ENCODE measurements at regions not wholly inside any gene's neighbourhood (a gene's known extent, or its start where the extent isn't known, plus 50 kb on each side); places are given as distances from the start of the nearest gene placed in this dataset.

DNA sequence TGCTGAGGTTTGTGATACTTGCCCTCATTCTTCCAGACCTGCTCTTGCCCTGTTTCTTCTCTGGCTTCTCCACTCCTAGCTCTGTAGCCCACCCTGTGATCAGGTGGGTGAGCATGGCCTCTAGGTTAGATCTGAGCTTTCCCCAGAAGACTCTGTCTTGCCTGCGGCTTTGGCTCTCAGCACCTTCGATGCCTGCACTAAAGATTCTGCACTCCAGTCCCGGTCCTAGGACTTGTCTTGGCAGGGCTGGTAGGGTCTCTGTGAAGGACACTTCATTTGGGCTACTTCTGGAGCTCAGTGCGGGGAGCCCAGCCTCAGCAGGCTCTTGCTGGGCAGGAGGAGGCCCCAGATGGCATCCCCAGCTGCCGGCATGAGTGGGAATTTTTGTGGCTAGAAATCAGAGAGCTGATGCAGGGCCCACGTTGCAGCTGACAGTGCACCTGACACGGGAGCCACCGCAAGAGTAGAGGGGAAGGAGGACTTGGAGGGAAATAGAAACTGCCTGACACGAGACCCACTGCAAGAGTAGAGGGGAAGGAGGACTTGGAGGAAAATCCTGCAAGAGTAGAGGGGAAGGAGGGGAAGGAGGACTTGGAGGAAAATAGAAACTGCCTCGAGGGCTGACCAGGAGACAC, 226.9 kb upstream of the B3GAT1 start:
- H3K4me3 ChIP-seq = no peak overlapping the region
- TF ChIP-seq, protein P1, sequence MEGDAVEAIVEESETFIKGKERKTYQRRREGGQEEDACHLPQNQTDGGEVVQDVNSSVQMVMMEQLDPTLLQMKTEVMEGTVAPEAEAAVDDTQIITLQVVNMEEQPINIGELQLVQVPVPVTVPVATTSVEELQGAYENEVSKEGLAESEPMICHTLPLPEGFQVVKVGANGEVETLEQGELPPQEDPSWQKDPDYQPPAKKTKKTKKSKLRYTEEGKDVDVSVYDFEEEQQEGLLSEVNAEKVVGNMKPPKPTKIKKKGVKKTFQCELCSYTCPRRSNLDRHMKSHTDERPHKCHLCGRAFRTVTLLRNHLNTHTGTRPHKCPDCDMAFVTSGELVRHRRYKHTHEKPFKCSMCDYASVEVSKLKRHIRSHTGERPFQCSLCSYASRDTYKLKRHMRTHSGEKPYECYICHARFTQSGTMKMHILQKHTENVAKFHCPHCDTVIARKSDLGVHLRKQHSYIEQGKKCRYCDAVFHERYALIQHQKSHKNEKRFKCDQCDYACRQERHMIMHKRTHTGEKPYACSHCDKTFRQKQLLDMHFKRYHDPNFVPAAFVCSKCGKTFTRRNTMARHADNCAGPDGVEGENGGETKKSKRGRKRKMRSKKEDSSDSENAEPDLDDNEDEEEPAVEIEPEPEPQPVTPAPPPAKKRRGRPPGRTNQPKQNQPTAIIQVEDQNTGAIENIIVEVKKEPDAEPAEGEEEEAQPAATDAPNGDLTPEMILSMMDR (IDR thresholded peaks at IDR 0.05; ENCODE audit: borderline replicate concordance) = no peak
- intact Hi-C loops (cut with micrococcal nuclease) = no loop called here
- no peaks in the 10 kb centered on the region for H3K36me3 ChIP-seq
- peaks cover 84% of the 10 kb centered on the region for H3K27me3 ChIP-seq (ENCODE audit: low read depth)
- no peak for DNase-seq
- H3K4me1 ChIP-seq = no peaks in the 10 kb centered on the region
- no peak overlapping the region for H3K27ac ChIP-seq (replicated peaks)
- H3K9me3 ChIP-seq (replicated peaks) = no peaks in the 10 kb centered on the region

GRCh38 chr11:134637091-134638015, 225.3 kb upstream of the B3GAT1 start:
- Histone ChIP-seq H3K27ac (replicated peaks) (no peak overlapping the region), H3K27me3 (ENCODE audit: low read depth) (peaks cover 80% of the 10 kb centered on the region), H3K9me3 (replicated peaks) (no peaks in the 10 kb centered on the region), H3K36me3 (no peaks in the 10 kb centered on the region), H3K4me1 (no peaks in the 10 kb centered on the region), H3K4me3 (no peak overlapping the region)
- TF ChIP-seq, protein P1 (IDR thresholded peaks at IDR 0.05; ENCODE audit: borderline replicate concordance) = no peak
- DNase-seq = no peak
- intact Hi-C loops (cut with micrococcal nuclease) = no loop called here

GRCh38 chr11:134636071-134636470, 224.0 kb upstream of the B3GAT1 start:
- intact Hi-C loops (cut with micrococcal nuclease) = no loop called here

GRCh38 chr11:134634897-134635831, 223.1 kb upstream of the B3GAT1 start:
- Histone ChIP-seq H3K4me3 (no peak overlapping the region), H3K9me3 (replicated peaks) (no peaks in the 10 kb centered on the region), H3K27me3 (ENCODE audit: low read depth) (peaks cover 80% of the 10 kb centered on the region), H3K27ac (replicated peaks) (no peak overlapping the region), H3K4me1 (no peaks in the 10 kb centered on the region), H3K36me3 (no peaks in the 10 kb centered on the region)
- TF ChIP-seq, protein P1 (IDR thresholded peaks at IDR 0.05; ENCODE audit: borderline replicate concordance) = peak; percentile 15
- DNase-seq = no peak
- intact Hi-C loops (cut with micrococcal nuclease) = no loop called here

More at GRCh38 chr11:134636071-134636470, 224.0 kb upstream of the B3GAT1 start:
- no peaks in the 10 kb centered on the region for H3K9me3 ChIP-seq (replicated peaks)
- DNase-seq = no peak
- H3K4me1 ChIP-seq = no peaks in the 10 kb centered on the region
- H3K27ac ChIP-seq (replicated peaks) = no peak overlapping the region
- no peaks in the 10 kb centered on the region for H3K36me3 ChIP-seq
- peaks cover 80% of the 10 kb centered on the region for H3K27me3 ChIP-seq (ENCODE audit: low read depth)
- TF ChIP-seq, protein P1 (IDR thresholded peaks at IDR 0.05; ENCODE audit: borderline replicate concordance) = no peak
- no peak overlapping the region for H3K4me3 ChIP-seq

GRCh38 chr11:134633276-134633675, 221.2 kb upstream of the B3GAT1 start:
- H3K9me3 ChIP-seq (replicated peaks) = no peaks in the 10 kb centered on the region
- H3K4me1 ChIP-seq = no peaks in the 10 kb centered on the region
- no peak overlapping the region for H3K4me3 ChIP-seq
- H3K27me3 ChIP-seq (ENCODE audit: low read depth) = peaks cover 72% of the 10 kb centered on the region
- TF ChIP-seq, protein P1 (IDR thresholded peaks at IDR 0.05; ENCODE audit: borderline replicate concordance) = no peak
- no peaks in the 10 kb centered on the region for H3K36me3 ChIP-seq
- no peak for DNase-seq
- no peak overlapping the region for H3K27ac ChIP-seq (replicated peaks)
- intact Hi-C loops (cut with micrococcal nuclease) = no loop called here

Data from left ventricle myocardium inferior (tissue), 1 donor.